ENCODE measurements at regions not wholly inside any gene's neighbourhood (a gene's known extent, or its start where the extent isn't known, plus 50 kb on each side); places are given as distances from the start of the nearest gene placed in this dataset.

GRCh38 chr5:61808091-61808490, 476.0 kb downstream of the ZSWIM6 start:
- Mint-ChIP-seq H3K9me3 (ENCODE audit: low read depth, unreplicated experiment) (no peaks in the 10 kb centered on the region), H3K4me1 (ENCODE audit: low read depth, unreplicated experiment) (peaks cover 24% of the 10 kb centered on the region), H3K36me3 (ENCODE audit: insufficient read depth, unreplicated experiment) (no peaks in the 10 kb centered on the region), H3K4me3 (ENCODE audit: low read depth, unreplicated experiment) (no peak overlapping the region), H3K27ac (ENCODE audit: unreplicated experiment) (no peak overlapping the region), H3K27me3 (ENCODE audit: unreplicated experiment) (peaks cover 18% of the 10 kb centered on the region)
- CTCF ChIA-PET: no interaction called here
- intact Hi-C loops (cut with micrococcal nuclease; ENCODE audit: unreplicated experiment): no loop called here
- BruUV-seq (replicated peaks): no TSS peak
- TF ChIP-seq, protein P1, sequence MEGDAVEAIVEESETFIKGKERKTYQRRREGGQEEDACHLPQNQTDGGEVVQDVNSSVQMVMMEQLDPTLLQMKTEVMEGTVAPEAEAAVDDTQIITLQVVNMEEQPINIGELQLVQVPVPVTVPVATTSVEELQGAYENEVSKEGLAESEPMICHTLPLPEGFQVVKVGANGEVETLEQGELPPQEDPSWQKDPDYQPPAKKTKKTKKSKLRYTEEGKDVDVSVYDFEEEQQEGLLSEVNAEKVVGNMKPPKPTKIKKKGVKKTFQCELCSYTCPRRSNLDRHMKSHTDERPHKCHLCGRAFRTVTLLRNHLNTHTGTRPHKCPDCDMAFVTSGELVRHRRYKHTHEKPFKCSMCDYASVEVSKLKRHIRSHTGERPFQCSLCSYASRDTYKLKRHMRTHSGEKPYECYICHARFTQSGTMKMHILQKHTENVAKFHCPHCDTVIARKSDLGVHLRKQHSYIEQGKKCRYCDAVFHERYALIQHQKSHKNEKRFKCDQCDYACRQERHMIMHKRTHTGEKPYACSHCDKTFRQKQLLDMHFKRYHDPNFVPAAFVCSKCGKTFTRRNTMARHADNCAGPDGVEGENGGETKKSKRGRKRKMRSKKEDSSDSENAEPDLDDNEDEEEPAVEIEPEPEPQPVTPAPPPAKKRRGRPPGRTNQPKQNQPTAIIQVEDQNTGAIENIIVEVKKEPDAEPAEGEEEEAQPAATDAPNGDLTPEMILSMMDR (IDR thresholded peaks at IDR 0.05; ENCODE audit: unreplicated experiment): no peak
- no peak for DNase-seq

DNA sequence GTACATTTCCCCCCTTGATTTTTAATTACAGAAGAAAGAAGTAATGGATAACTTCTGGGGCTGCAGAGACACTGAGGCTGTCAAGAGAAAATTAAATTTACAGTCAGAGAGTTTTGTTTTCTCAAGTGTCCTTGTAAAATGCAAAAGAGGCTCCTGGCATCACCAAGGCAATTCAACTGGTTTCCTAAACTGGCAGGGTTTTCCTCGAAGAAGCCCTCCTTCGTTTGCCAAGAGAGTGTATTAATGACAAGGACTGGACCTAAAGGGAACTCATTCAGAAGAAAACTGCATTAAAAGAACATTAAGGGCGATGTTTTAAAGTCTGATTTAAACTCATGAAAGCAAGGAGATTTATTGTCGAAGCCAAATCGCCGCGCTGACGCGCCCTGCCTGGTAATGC, 476.9 kb downstream of the ZSWIM6 start:
- no TSS peak for BruUV-seq (replicated peaks)
- peaks cover 18% of the 10 kb centered on the region for H3K27me3 Mint-ChIP-seq (ENCODE audit: unreplicated experiment)
- intact Hi-C loops (cut with micrococcal nuclease; ENCODE audit: unreplicated experiment): no loop called here

GRCh38 chr5:61809651-61810050, 477.6 kb downstream of the ZSWIM6 start:
- H3K27ac Mint-ChIP-seq (ENCODE audit: unreplicated experiment): no peak overlapping the region
- H3K4me3 Mint-ChIP-seq (ENCODE audit: low read depth, unreplicated experiment): no peak overlapping the region
- intact Hi-C loops (cut with micrococcal nuclease; ENCODE audit: unreplicated experiment): no loop called here
- H3K9me3 Mint-ChIP-seq (ENCODE audit: low read depth, unreplicated experiment): no peaks in the 10 kb centered on the region
- TF ChIP-seq, protein P1 (IDR thresholded peaks at IDR 0.05; ENCODE audit: unreplicated experiment): no peak
- H3K4me1 Mint-ChIP-seq (ENCODE audit: low read depth, unreplicated experiment): peaks cover 24% of the 10 kb centered on the region
- H3K27me3 Mint-ChIP-seq (ENCODE audit: unreplicated experiment): peaks cover 18% of the 10 kb centered on the region
- no peak for DNase-seq
- no peaks in the 10 kb centered on the region for H3K36me3 Mint-ChIP-seq (ENCODE audit: insufficient read depth, unreplicated experiment)
- no TSS peak for BruUV-seq (replicated peaks)
- CTCF ChIA-PET: no interaction called here

More for the DNA sequence above, 476.9 kb downstream of the ZSWIM6 start:
- Mint-ChIP-seq H3K9me3 (ENCODE audit: low read depth, unreplicated experiment) (no peaks in the 10 kb centered on the region), H3K27ac (ENCODE audit: unreplicated experiment) (no peak overlapping the region), H3K36me3 (ENCODE audit: insufficient read depth, unreplicated experiment) (no peaks in the 10 kb centered on the region), H3K4me3 (ENCODE audit: low read depth, unreplicated experiment) (no peak overlapping the region), H3K4me1 (ENCODE audit: low read depth, unreplicated experiment) (peaks cover 24% of the 10 kb centered on the region)
- TF ChIP-seq, protein P1 (IDR thresholded peaks at IDR 0.05; ENCODE audit: unreplicated experiment): no peak
- CTCF ChIA-PET: no interaction called here
- no peak for DNase-seq

DNA sequence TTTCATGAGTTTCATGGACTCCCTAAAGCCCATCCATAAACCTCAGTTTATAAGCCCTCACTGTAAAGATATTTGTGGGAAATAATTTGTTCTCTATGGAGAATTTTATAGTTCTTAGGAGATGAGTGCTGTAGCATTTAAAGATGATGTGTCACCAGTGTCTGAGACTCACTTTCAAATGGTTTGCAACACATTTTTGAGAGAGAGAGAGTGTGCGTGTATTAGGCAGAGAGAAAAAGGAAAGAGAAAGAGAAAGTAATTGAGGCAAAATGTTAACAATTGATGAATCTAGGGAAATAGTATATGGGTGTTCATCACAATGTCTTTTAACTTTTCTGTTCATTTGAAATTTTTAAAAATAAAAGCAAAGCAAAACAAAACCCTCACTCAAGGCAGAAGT, 479.0 kb downstream of the ZSWIM6 start:
- TF ChIP-seq, protein P1 (IDR thresholded peaks at IDR 0.05; ENCODE audit: unreplicated experiment): no peak
- BruUV-seq (replicated peaks): no TSS peak
- CTCF ChIA-PET: no interaction called here
- no peak overlapping the region for H3K27ac Mint-ChIP-seq (ENCODE audit: unreplicated experiment)
- no peaks in the 10 kb centered on the region for H3K9me3 Mint-ChIP-seq (ENCODE audit: low read depth, unreplicated experiment)
- DNase-seq: no peak
- no peaks in the 10 kb centered on the region for H3K36me3 Mint-ChIP-seq (ENCODE audit: insufficient read depth, unreplicated experiment)
- H3K4me3 Mint-ChIP-seq (ENCODE audit: low read depth, unreplicated experiment): no peak overlapping the region
- H3K27me3 Mint-ChIP-seq (ENCODE audit: unreplicated experiment): peaks cover 18% of the 10 kb centered on the region
- H3K4me1 Mint-ChIP-seq (ENCODE audit: low read depth, unreplicated experiment): peaks cover 10% of the 10 kb centered on the region
- intact Hi-C loops (cut with micrococcal nuclease; ENCODE audit: unreplicated experiment): no loop called here
